HepG2 (cell line): ENCODE measurements at regions not wholly inside any gene's neighbourhood (a gene's known extent, or its start where the extent isn't known, plus 50 kb on each side); places are given as distances from the start of the nearest gene placed in this dataset.
"Not testable (repeated sequence)": the region's sequence is repeated elsewhere in the genome, so short reads cannot be mapped to it uniquely, and the experiment has no call there.

Experiments used
- ATAC-seq: fragments of 200-7000 bp; cut with Tn5 transposase; 3 replicates; pipeline ENCODE4 v1.9.1; 2020; ENCODE audit warnings: mild to moderate bottlenecking, moderate library complexity
- BruUV-seq: library from RNA; stranded (reverse); fragments of 400-500 nt; replicated peaks from 2 replicates; lab custom pipeline; 2021; lab: Mats Ljungman, UMichigan
- CTCF ChIA-PET: fragments of 300-600 bp; formaldehyde crosslinking; extraction: SDS; loops from one replicate; lab custom pipeline; 2021; ENCODE audit warnings: low total read pairs, inconsistent platforms, low intra/inter-chr PET ratio; lab: Yijun Ruan, JAX
- POLR2A ChIA-PET: fragments of 350-600 bp; sonication (Branson Sonifier 250); formaldehyde crosslinking; loops from one replicate; lab custom pipeline; 2020; ENCODE audit warnings: antibody characterized with exemption, inconsistent platforms; lab: Yijun Ruan, JAX
- DNase-seq: peaks from one replicate; pipeline ENCODE4 v3.0.0-alpha.2; 2015; ENCODE audit warnings: low spot score
- FAIRE-seq: peaks from 3 replicates; lab custom pipeline; 2011; peaks lifted over from hg19 to GRCh38; lab: Jason Lieb, UNC
- H2AFZ ChIP-seq: one replicate; pipeline ENCODE4 v1.6.1; 2011; ENCODE audit warnings: low read length, inconsistent platforms
- H3K27ac ChIP-seq: fragments of 300-600 bp; 3 replicates; pipeline ENCODE4 v1.8.0; 2011; ENCODE audit warnings: mixed run types, mild to moderate bottlenecking, mixed read lengths, low read length, inconsistent platforms; ENCODE audit not compliant: insufficient read depth; ENCODE audit errors: extremely low read length
- H3K27me3 ChIP-seq, 2 experiments: fragments of 200-600 bp in 1 of 2; 2 replicates in 1 of 2; 3 replicates in 1 of 2; pipeline versions ENCODE4 v1.6.0 to v1.8.0; 2011; ENCODE audit warnings: low read length in 2 of 2, mild to moderate bottlenecking in 2 of 2, moderate library complexity in 2 of 2, inconsistent platforms in 1 of 2; ENCODE audit not compliant: insufficient read depth in 2 of 2, control insufficient read depth in 1 of 2
- H3K36me3 ChIP-seq, 2 experiments: fragments of 200-600 bp in 1 of 2; replicated peaks in 1 of 2; 2 replicates in 1 of 2; 3 replicates in 1 of 2; pipeline versions ENCODE4 v1.5.1 to v1.8.0; 2011; ENCODE audit warnings: low read length in 2 of 2, inconsistent platforms in 1 of 2; ENCODE audit not compliant: insufficient read depth in 2 of 2, control insufficient read depth in 1 of 2
- H3K4me1 ChIP-seq: 2 replicates; pipeline ENCODE4 v1.5.1; 2012; ENCODE audit warnings: low read length, inconsistent platforms; ENCODE audit not compliant: insufficient read depth
- H3K4me2 ChIP-seq: 2 replicates; pipeline ENCODE4 v1.6.0; 2011; ENCODE audit warnings: low read depth, low read length, inconsistent platforms
- H3K4me3 ChIP-seq, 3 experiments: fragments of 200-600 bp in 1 of 3; sonication (generic), shearing (Covaris generic) in 1 of 3; replicated peaks in 1 of 3; 2 replicates each; pipeline ENCODE4 v1.5.1; 2011 to 2016; ENCODE audit warnings: low read length in 3 of 3, inconsistent platforms in 2 of 3, low read depth in 2 of 3, mild to moderate bottlenecking in 2 of 3, control low read depth in 1 of 3, mixed read lengths in 1 of 3; ENCODE audit not compliant: insufficient read depth in 1 of 3
- H3K79me2 ChIP-seq: one replicate; pipeline ENCODE4 v1.6.1; 2011; ENCODE audit warnings: low read length, inconsistent platforms; ENCODE audit not compliant: insufficient read depth
- H3K9ac ChIP-seq: 2 replicates; pipeline ENCODE4 v1.6.0; 2011; ENCODE audit warnings: mild to moderate bottlenecking, low read depth, low read length, inconsistent platforms; ENCODE audit not compliant: insufficient read depth
- H3K9me3 ChIP-seq: 2 replicates; pipeline ENCODE4 v1.5.1; 2012; ENCODE audit warnings: mild to moderate bottlenecking, low read length
- H4K20me1 ChIP-seq: 2 replicates; pipeline ENCODE4 v1.6.0; 2011; ENCODE audit warnings: inconsistent platforms, mild to moderate bottlenecking, low read length, moderate library complexity; ENCODE audit not compliant: insufficient read depth
- PHF5A ChIP-seq: IDR thresholded peaks from one replicate; pipeline ENCODE4 v1.6.1; 2018; ENCODE audit warnings: low read depth, missing genetic modification reagents; ENCODE audit not compliant: unreplicated experiment
- POGZ ChIP-seq: sonication (generic); formaldehyde crosslinking; IDR thresholded peaks from 2 replicates; pipeline ENCODE4 v1.4.0; 2020; ENCODE audit warnings: mild to moderate bottlenecking, missing genetic modification reagents
- TARDBP ChIP-seq: sonication (generic); formaldehyde crosslinking; IDR thresholded peaks from 2 replicates; pipeline ENCODE4 v1.8.0; 2022; ENCODE audit warnings: mild to moderate bottlenecking, missing genetic modification reagents
- THYN1 ChIP-seq: sonication (generic); formaldehyde crosslinking; IDR thresholded peaks from 2 replicates; pipeline ENCODE4 v1.8.1; 2023; ENCODE audit warnings: low read depth, mild to moderate bottlenecking, moderate library complexity, missing genetic modification reagents, borderline replicate concordance
- ZBTB38 ChIP-seq: sonication (generic); formaldehyde crosslinking; IDR thresholded peaks from 2 replicates; pipeline ENCODE4 v1.5.1; 2020; ENCODE audit warnings: mild to moderate bottlenecking, missing genetic modification reagents
- ZFP36 ChIP-seq: fragments of 150-350 bp; IDR thresholded peaks from 2 replicates; pipeline ENCODE4 v1.6.1; 2018; ENCODE audit warnings: borderline replicate concordance, low read length, low read depth; ENCODE audit not compliant: partially characterized antibody
- ZNF282 ChIP-seq: fragments of 450-650 bp; IDR thresholded peaks from 2 replicates; pipeline ENCODE4 v1.6.1; 2018; ENCODE audit not compliant: partially characterized antibody
- ZNF547 ChIP-seq: sonication (generic); formaldehyde crosslinking; IDR thresholded peaks from 2 replicates; pipeline ENCODE4 v1.5.1; 2020; ENCODE audit warnings: mild to moderate bottlenecking, missing genetic modification reagents
- ZNF614 ChIP-seq: IDR thresholded peaks from 2 replicates; pipeline ENCODE4 v1.6.1; 2018; ENCODE audit warnings: missing biosample characterization, missing genetic modification reagents, inconsistent platforms, borderline replicate concordance
- WGBS: methylation state at CpG from one replicate; pipeline ENCODE4 v1.1.6; 2017; ENCODE audit warnings: low lambda C conversion rate; 5-methylcytosine and 5-hydroxymethylcytosine counted together
- in situ Hi-C: cut with HindIII; loops from 2 replicates; pipeline ENCODE4 v1.10.0; 2017; ENCODE audit warnings: low pct_unique_long_range_greater_than_20kb; ENCODE audit not compliant: extremely low pct_ligation_motif_present
- intact Hi-C: fragments of 100-400 bp; cut with micrococcal nuclease; formaldehyde crosslinking; loops from one replicate; pipeline ENCODE4 v1.10.0; 2022; ENCODE audit not compliant: unreplicated experiment
- TF ChIP-seq, protein P1 (sequence below): fragments of 450-650 bp; IDR thresholded peaks from 2 replicates; pipeline ENCODE4 v1.6.1; 2016
- TF ChIP-seq, protein P2 (sequence below): sonication (generic); formaldehyde crosslinking; IDR thresholded peaks from 2 replicates; pipeline ENCODE4 v1.9.0; 2021; ENCODE audit warnings: missing genetic modification reagents, mild to moderate bottlenecking, borderline replicate concordance
- TF ChIP-seq, protein P3 (sequence below): sonication (generic); formaldehyde crosslinking; IDR thresholded peaks from 2 replicates; pipeline ENCODE4 v1.4.0; 2020; ENCODE audit warnings: missing genetic modification reagents, borderline replicate concordance
- TF ChIP-seq, protein P4 (sequence below): sonication (generic); formaldehyde crosslinking; IDR thresholded peaks from 2 replicates; pipeline ENCODE4 v1.4.0; 2020; ENCODE audit warnings: mild to moderate bottlenecking, missing genetic modification reagents

DNA sequence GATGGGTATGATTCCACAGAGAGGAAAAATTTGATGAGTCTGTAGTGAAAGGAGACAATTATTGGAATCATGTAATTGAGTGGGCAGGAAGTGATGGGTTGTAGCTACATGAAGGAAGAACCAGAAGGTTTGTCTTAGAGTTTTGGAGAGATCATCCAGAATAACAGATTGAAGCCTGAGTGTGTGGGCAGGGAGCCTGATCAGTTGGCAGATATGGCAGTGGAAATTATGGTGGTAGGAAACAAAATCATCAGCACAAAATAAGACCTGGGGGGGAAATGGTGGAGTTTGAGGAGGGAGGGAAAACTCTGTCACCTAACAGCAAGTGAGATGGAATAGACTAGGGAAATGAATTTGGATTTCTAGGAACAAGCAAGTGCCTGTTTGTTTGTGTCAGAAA lies 606.6 kb upstream of the MAP3K7 start (continued):
- TF ChIP-seq POGZ (CRISPR knock-in tag) (no peak), ZNF547 (CRISPR knock-in tag) (no peak)
- TF ChIP-seq, protein P1, sequence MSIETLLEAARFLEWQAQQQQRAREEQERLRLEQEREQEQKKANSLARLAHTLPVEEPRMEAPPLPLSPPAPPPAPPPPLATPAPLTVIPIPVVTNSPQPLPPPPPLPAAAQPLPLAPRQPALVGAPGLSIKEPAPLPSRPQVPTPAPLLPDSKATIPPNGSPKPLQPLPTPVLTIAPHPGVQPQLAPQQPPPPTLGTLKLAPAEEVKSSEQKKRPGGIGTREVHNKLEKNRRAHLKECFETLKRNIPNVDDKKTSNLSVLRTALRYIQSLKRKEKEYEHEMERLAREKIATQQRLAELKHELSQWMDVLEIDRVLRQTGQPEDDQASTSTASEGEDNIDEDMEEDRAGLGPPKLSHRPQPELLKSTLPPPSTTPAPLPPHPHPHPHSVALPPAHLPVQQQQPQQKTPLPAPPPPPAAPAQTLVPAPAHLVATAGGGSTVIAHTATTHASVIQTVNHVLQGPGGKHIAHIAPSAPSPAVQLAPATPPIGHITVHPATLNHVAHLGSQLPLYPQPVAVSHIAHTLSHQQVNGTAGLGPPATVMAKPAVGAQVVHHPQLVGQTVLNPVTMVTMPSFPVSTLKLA: no peak

DNA sequence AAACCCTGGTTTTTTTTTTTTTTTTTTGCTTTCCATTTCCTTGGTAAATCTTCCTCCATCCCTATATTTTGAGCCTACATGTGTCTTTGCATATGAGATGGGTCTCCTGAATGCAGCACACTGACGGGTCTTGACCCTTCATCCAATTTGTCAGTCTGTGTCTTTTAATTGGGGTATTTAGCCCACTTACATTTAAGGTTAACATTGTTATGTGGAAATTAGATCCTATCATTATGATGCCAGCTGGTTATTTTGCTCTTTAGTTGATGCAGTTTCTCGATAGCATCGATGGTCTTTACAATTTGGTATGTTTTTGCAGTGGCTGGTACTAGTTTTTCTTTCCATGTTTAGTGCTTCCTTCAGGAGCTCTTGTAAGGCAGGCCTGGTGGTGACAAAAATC lies 603.2 kb upstream of the MAP3K7 start:
- H3K9ac ChIP-seq, H3K79me2 ChIP-seq, H3K4me1 ChIP-seq, H3K36me3 ChIP-seq, H3K4me3 ChIP-seq, H2AFZ ChIP-seq, CTCF ChIA-PET, ATAC-seq, H4K20me1 ChIP-seq, in situ Hi-C loops, H3K9me3 ChIP-seq, FAIRE-seq, DNase-seq, H3K27me3 ChIP-seq, H3K4me2 ChIP-seq, H3K27ac ChIP-seq, BruUV-seq, POLR2A ChIA-PET: not testable (repeated sequence)
- WGBS: 0% methylated on average over 3 of the region's 3 CpGs
- intact Hi-C loops: loop anchor here (10.0 kb wide), 1 partner anchor 1265 kb away; no protein-coding TSS in a partner anchor

DNA sequence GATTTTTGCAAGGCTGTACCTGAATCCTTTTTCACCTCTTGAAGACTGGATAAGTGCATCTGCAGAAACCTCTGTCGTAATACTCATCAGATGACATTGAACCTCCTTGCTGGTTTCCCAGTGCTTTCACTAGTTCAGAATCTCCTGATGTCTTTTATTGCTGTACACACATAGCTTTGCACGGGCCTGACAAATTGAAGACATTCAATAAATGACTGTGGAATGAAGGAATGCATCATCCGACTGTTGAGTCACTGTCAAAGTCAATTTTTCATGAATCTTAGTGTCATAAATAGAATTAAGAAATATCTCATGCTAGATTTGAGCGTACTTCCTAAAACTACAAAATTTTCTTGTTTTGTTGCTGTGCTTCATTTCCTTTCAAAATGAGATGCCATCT lies 598.2 kb upstream of the MAP3K7 start:
- Histone ChIP-seq H3K4me1 (no peaks in the 10 kb centered on the region), H3K27ac (no peak overlapping the region), H3K79me2 (no peaks in the 10 kb centered on the region), H2AFZ (no peak overlapping the region), H3K4me2 (no peak overlapping the region), H3K36me3 (no peaks in the 10 kb centered on the region), H3K9me3 (no peaks in the 10 kb centered on the region), H3K4me3 (no peak overlapping the region), H3K27me3 (no peaks in the 10 kb centered on the region), H4K20me1 (no peaks in the 10 kb centered on the region), H3K9ac (no peak overlapping the region)
- DNase-seq (no peak), ATAC-seq (no peak), FAIRE-seq (no peak)
- no TSS peak for BruUV-seq
- 2% methylated on average over 4 of the region's 4 CpGs for WGBS
- intact Hi-C loops: no loop called here
- in situ Hi-C loops: no loop called here
- POLR2A ChIA-PET: no interaction called here
- CTCF ChIA-PET: no interaction called here
- TF ChIP-seq, protein P2, sequence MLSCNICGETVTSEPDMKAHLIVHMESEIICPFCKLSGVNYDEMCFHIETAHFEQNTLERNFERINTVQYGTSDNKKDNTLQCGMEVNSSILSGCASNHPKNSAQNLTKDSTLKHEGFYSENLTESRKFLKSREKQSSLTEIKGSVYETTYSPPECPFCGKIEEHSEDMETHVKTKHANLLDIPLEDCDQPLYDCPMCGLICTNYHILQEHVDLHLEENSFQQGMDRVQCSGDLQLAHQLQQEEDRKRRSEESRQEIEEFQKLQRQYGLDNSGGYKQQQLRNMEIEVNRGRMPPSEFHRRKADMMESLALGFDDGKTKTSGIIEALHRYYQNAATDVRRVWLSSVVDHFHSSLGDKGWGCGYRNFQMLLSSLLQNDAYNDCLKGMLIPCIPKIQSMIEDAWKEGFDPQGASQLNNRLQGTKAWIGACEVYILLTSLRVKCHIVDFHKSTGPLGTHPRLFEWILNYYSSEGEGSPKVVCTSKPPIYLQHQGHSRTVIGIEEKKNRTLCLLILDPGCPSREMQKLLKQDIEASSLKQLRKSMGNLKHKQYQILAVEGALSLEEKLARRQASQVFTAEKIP (CRISPR knock-in tag): no peak
- TF ChIP-seq, protein P3, sequence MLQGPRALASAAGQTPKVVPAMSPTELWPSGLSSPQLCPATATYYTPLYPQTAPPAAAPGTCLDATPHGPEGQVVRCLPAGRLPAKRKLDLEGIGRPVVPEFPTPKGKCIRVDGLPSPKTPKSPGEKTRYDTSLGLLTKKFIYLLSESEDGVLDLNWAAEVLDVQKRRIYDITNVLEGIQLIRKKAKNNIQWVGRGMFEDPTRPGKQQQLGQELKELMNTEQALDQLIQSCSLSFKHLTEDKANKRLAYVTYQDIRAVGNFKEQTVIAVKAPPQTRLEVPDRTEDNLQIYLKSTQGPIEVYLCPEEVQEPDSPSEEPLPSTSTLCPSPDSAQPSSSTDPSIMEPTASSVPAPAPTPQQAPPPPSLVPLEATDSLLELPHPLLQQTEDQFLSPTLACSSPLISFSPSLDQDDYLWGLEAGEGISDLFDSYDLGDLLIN (CRISPR knock-in tag): no peak
- no peak for TF ChIP-seq ZBTB38 (CRISPR knock-in tag)
- no peak for TF ChIP-seq ZNF614 (CRISPR knock-in tag)
- TF ChIP-seq ZFP36: no peak
- TF ChIP-seq TARDBP (CRISPR knock-in tag): no peak
- TF ChIP-seq, protein P4, sequence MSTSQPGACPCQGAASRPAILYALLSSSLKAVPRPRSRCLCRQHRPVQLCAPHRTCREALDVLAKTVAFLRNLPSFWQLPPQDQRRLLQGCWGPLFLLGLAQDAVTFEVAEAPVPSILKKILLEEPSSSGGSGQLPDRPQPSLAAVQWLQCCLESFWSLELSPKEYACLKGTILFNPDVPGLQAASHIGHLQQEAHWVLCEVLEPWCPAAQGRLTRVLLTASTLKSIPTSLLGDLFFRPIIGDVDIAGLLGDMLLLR (CRISPR knock-in tag): no peak
- TF ChIP-seq PHF5A (CRISPR knock-in tag): no peak
- no peak for TF ChIP-seq THYN1 (CRISPR knock-in tag)
- no peak for TF ChIP-seq ZNF282
